ENCODE measurements at regions not wholly inside any gene's neighbourhood (a gene's known extent, or its start where the extent isn't known, plus 50 kb on each side); places are given as distances from the start of the nearest gene placed in this dataset.

- TF ChIP-seq CTCF (IDR thresholded peaks at IDR 0.05) = no peak
- no peak for ATAC-seq (ENCODE audit: low FRiP score)
- no peak for DNase-seq (ENCODE audit: low spot score)
Measured at GRCh38 chr9:107213080-107213479, 70.0 kb upstream of the RAD23B start.

- no peak for TF ChIP-seq CTCF (IDR thresholded peaks at IDR 0.05)
Measured at GRCh38 chr9:107213561-107214028, 69.5 kb upstream of the RAD23B start.

GRCh38 chr9:107214381-107214780 is 68.7 kb upstream of the RAD23B start:
- ATAC-seq (ENCODE audit: low FRiP score) (no peak), DNase-seq (ENCODE audit: low spot score) (no peak)
- TF ChIP-seq CTCF (IDR thresholded peaks at IDR 0.05) = no peak

More at GRCh38 chr9:107213561-107214028, 69.5 kb upstream of the RAD23B start:
- ATAC-seq (ENCODE audit: low FRiP score) (peak; percentile 63), DNase-seq (ENCODE audit: low spot score) (no peak)

- TF ChIP-seq CTCF (IDR thresholded peaks at IDR 0.05) = no peak
- ATAC-seq (ENCODE audit: low FRiP score) (no peak), DNase-seq (ENCODE audit: low spot score) (no peak)
Measured at GRCh38 chr9:107214915-107215314, 68.2 kb upstream of the RAD23B start.

- no peak for ATAC-seq (ENCODE audit: low FRiP score)
- no peak for TF ChIP-seq CTCF (IDR thresholded peaks at IDR 0.05)
- no peak for DNase-seq (ENCODE audit: low spot score)
Measured at GRCh38 chr9:107215381-107215780, 67.7 kb upstream of the RAD23B start.

GRCh38 chr9:107216329-107216728 is 66.8 kb upstream of the RAD23B start:
- DNase-seq (ENCODE audit: low spot score) (no peak), ATAC-seq (ENCODE audit: low FRiP score) (no peak)
- no peak for TF ChIP-seq CTCF (IDR thresholded peaks at IDR 0.05)

GRCh38 chr9:107218829-107219485 is 64.1 kb upstream of the RAD23B start:
- no peak for ATAC-seq (ENCODE audit: low FRiP score)
- no peak for TF ChIP-seq CTCF (IDR thresholded peaks at IDR 0.05)
- no peak for DNase-seq (ENCODE audit: low spot score)
